HG03575 (cell line): ENCODE measurements at regions not wholly inside any gene's neighbourhood (a gene's known extent, or its start where the extent isn't known, plus 50 kb on each side); places are given as distances from the start of the nearest gene placed in this dataset.
"Not testable (repeated sequence)": the region's sequence is repeated elsewhere in the genome, so short reads cannot be mapped to it uniquely, and the experiment has no call there.

Experiments
- ATAC-seq: cut with Tn5 transposase; IDR thresholded peaks from one replicate; pipeline ENCODE4 v1.9.1; 2021; ENCODE audit not compliant: unreplicated experiment, insufficient number of reproducible peaks, low FRiP score; ENCODE audit errors: extremely low read depth

DNA sequence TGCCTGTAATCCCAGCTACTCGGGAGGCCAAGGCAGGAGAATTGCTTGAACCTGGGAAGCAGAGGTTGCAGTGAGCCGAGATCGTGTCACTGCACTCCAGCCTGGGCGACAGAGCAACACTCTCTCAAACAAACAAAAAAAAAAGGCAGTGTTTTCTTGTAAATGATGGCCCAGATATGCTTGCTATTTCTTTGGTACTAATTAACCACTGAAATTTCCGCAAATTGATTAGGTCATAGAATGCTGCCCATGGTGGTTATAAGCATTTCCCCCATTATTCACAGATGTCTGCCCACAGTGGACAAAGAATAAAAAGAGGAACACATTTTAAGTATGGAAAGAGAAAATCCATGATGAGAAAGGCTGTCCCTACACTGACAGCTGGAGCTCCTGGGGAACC lies 49.9 kb upstream of the DAAM1 start:
- not testable (repeated sequence) for ATAC-seq
